HG03432 (cell line): ENCODE measurements at regions not wholly inside any gene's neighbourhood (a gene's known extent, or its start where the extent isn't known, plus 50 kb on each side); places are given as distances from the start of the nearest gene placed in this dataset.
"Not testable (repeated sequence)": the region's sequence is repeated elsewhere in the genome, so short reads cannot be mapped to it uniquely, and the experiment has no call there.

Source experiments
- ATAC-seq: cut with Tn5 transposase; IDR thresholded peaks from one replicate; pipeline ENCODE4 v1.9.1; 2021; ENCODE audit warnings: mild to moderate bottlenecking, moderate library complexity; ENCODE audit not compliant: unreplicated experiment

GRCh38 chr2:111602259-111602658 lies 281.7 kb downstream of the ANAPC1 start:
- ATAC-seq: not testable (repeated sequence)

- ATAC-seq: not testable (repeated sequence)
Observed at GRCh38 chr2:111605798-111606197, 278.2 kb downstream of the ANAPC1 start.

GRCh38 chr2:111606632-111607031 lies 277.4 kb downstream of the ANAPC1 start:
- not testable (repeated sequence) for ATAC-seq

- ATAC-seq: not testable (repeated sequence)
Observed at GRCh38 chr2:111609146-111609844, 274.7 kb downstream of the ANAPC1 start.

DNA sequence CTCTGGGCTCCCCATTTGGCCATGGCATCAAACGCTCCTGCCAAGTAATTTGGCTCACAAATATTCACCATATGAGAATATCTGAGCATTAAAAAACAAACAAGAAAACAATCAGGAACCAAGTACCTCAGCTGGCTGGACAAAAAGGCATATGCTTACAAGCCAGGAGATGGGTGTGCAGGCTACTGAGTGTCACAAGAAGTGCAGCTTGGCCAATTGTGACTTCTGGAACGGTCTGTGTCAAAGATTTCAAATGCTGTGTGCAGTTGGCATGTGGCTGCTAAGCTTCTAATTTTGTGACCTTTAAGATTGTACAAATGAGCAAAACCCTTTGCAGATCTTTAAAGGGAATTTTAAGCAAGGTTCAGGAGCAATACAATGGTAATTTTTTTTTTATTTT lies 274.0 kb downstream of the ANAPC1 start:
- ATAC-seq: not testable (repeated sequence)

- no peak for ATAC-seq
Observed at GRCh38 chr2:111616651-111617218, 267.3 kb downstream of the ANAPC1 start.

GRCh38 chr2:111617299-111618225 lies 266.4 kb downstream of the ANAPC1 start:
- ATAC-seq: no peak

DNA sequence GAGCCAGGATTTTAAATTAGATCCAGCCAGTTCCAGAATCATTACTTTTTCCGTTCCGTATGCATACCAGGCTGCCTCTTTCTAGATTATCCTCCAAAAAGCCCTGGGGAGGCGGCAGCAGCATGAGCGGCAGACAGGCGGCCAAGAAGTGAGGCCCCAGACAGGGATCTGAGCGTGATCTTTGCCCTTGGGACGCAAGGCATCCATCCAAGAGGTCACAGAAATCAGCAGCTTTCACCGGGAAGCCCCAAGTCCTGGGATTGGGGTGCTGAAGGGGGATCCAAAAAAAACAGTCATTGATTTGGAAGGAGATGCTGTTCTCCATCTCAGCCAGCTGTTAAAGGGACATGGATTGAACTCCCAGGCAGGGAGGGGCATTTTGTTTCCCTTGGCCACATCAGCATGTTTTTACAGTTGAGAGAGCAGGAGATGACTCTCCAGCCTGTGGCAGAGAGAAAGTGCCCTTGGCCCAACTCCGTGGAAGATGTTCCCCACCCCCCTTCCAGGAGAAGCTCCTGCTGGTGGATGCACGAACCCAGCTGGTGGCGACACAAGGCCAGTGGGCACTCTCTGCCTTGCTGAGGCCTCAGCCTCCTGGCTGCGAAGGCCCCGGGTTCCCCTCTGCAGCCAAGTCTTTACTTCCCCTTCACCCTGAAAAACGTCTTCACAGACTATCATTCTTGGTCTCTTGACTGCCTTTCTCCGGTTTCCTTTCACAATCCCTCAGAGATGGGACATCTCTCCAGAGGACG lies 265.6 kb downstream of the ANAPC1 start:
- no peak for ATAC-seq

- ATAC-seq: no peak
Observed at GRCh38 chr2:111618978-111619902, 264.8 kb downstream of the ANAPC1 start.

GRCh38 chr2:111620281-111620680 lies 263.7 kb downstream of the ANAPC1 start:
- ATAC-seq: no peak

- no peak for ATAC-seq
Observed at GRCh38 chr2:111622859-111623258, 261.1 kb downstream of the ANAPC1 start.

DNA sequence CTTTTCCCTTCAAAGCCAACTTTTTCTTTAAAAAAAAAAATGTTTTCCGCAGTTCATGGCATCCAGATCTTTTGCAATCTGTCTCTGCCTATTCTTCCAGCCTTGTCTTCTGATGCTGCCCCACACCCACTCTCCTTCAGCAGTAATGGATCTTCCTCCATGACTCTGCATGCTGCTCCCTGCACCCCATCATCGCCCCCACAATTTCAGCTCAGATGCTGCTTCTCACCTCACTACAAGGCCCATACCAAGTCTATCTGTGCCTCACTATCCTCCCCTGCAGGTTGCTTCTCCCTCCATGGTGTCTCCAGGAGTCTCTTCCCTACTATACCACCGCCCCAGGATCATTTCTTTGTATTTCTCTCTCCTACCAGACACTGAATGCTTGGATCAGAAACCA lies 260.6 kb downstream of the ANAPC1 start:
- ATAC-seq: no peak

GRCh38 chr2:111624411-111625156 lies 259.4 kb downstream of the ANAPC1 start:
- ATAC-seq: no peak

DNA sequence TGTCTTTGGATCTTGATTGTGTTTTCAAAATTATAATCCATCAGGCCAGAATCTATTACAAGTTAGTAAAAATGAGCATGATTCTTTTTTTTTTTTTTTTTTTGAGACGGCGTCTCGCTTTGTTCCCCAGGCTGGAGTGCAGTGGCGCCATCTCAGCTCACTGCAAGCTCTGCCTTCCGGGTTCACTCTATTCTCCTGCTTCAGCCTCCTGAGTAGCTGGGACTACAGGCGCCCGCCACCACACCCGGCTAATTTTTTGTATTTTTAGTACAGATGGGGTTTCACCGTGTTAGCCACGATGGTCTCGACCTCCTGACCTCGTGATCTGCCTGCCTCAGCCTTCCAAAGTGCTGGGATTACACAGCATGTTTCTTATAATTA lies 258.8 kb downstream of the ANAPC1 start:
- ATAC-seq: not testable (repeated sequence)

GRCh38 chr2:111626037-111626864 lies 257.7 kb downstream of the ANAPC1 start:
- ATAC-seq: no peak

- no peak for ATAC-seq
Observed at GRCh38 chr2:111626865-111627163, 257.2 kb downstream of the ANAPC1 start.

DNA sequence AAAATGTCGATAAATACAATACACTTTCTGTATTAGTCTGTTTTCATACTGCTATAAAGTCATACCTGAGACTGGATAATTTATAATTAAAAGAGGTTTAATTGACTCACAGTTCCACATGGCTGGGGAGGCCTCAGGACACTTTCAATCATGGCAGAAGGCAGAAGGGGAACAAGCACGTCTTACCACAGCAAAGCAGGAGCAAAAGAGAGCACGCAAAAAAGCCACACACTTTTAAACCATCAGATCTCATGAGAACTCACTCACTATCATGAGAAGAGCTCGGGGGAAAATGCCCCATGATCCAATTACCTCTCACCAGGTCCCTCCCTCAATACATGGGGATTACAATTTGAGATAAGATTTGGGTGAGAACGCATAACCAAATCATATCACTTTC lies 256.7 kb downstream of the ANAPC1 start:
- no peak for ATAC-seq

GRCh38 chr2:111628221-111628620 lies 255.8 kb downstream of the ANAPC1 start:
- no peak for ATAC-seq

DNA sequence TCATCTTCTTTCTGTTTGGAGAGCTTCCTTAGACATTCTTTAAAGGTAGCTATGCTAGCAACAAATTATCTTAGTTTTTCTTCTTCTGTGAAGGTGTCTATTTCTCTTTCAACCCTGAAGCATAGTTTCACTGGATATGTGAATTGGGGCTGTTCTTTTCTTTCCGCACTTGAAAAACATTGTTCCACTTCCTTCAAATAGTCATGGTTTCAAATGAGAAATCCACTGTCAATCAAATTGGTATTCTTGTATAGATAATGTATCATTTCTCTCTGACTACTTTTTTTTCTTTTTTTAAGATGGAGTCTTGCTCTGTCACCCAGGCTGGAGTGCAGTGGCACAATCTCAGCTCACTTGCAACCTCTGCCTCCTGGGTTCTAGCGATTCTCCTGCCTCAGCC lies 254.0 kb downstream of the ANAPC1 start:
- no peak for ATAC-seq
